GM18858 (cell line): ENCODE measurements at regions not wholly inside any gene's neighbourhood (a gene's known extent, or its start where the extent isn't known, plus 50 kb on each side); places are given as distances from the start of the nearest gene placed in this dataset.
"Not testable (repeated sequence)": the region's sequence is repeated elsewhere in the genome, so short reads cannot be mapped to it uniquely, and the experiment has no call there.

Source experiments
- ATAC-seq: cut with Tn5 transposase; IDR thresholded peaks from one replicate; pipeline ENCODE4 v1.9.1; 2021; ENCODE audit not compliant: unreplicated experiment

DNA sequence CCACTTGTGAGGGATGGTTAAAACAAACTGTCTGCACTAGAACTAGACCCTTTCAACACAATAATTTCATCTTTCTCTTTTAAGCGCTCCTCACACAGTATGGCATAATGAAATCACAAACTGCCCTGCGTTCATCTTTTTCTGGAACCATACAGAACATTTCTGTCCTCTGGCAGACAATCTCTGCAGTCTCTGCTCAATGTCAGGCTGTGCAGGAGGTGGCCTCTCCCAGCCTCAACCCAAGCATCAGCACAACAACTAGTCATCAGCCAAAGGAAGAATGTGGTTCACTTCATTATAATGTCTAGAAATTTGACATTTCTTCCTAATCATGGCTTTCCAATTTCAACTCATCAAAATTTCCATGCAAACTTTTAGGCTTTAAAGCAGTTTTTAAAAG is 125.1 kb upstream of the STARD13 start:
- no peak for ATAC-seq

DNA sequence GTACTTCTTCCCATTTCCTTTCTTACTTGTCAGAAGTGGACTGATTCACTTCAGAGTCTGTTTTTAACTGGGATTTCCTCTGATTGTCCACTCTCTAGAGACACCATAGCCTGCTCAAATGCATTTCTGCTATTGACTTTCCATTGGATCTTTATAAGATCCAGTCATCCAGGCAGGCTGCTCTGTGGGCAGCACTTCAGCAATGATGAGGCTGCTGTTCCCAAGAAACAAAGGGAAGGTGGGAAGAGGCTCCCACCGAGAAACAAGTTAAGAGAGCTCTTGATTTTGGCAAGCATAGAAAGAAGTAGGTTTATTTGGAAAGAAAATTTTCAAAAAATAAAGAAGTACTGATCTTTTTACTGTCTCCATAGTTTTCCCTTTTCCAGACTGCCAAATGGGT is 125.8 kb upstream of the STARD13 start:
- no peak for ATAC-seq

- ATAC-seq, result no peak
These were observed 130.3 kb upstream of the STARD13 start for GRCh38 chr13:33415822-33416221.

GRCh38 chr13:33418224-33418953 is 132.8 kb upstream of the STARD13 start:
- not testable (repeated sequence) for ATAC-seq

- ATAC-seq, result not testable (repeated sequence)
These were observed 134.6 kb upstream of the STARD13 start for GRCh38 chr13:33420117-33420516.

DNA sequence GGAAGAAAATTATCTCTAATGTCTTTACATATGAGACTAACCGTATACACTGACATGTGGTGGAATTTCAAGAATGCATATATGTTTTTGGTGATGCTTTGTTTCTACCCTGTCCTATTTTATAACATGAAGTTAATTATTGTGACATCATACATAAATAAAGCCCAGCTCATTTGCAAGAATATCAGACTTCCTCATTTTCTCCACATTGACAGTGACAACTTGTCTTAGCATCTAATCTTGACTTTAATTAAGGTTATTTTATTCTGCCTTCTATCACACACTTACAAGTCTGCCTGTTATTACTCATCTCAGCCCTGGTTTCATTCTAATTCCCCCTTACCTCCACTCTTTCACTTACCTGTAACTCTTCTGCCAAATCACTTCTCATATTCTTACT is 140.6 kb upstream of the STARD13 start:
- ATAC-seq, result no peak

DNA sequence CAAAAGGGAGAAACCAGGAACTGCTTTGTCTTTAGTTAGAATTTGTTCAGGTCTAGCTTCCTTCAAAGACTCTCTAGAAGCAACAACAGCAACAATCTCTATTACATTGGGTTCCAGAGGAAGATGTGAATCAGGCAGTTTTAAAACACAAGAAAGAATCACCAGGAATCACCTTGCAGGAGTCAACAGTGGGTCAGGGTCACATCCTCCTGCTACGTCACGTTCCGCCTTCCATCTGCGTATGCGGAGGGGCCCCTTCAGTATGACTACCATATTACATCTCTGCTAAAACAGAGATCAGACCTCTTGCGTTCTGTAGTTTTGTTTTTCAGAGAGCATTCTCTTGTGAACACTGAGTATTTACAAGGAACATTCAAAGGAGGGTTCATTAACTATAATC is 147.8 kb upstream of the STARD13 start:
- no peak for ATAC-seq

DNA sequence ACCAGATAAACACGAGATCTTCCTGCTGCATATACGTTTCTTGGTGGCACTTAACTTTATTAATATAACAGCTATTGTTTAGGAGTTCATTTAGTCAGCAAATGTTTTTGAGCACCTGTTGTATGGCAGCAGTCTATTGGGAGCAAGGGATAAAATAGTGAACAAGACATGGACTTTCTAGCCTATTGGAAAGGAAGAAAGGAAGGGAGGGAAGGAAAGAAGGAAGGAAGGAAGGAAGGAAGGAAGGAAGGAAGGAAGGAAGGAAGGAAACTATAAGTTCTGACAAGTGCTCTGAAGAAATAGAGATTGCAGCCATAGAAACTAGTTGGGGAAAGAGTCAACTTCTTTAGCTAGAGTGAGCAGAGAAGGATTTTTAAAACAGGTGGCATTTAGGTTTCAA is 149.1 kb upstream of the STARD13 start:
- no peak for ATAC-seq

GRCh38 chr13:33435207-33435606 is 149.7 kb upstream of the STARD13 start:
- ATAC-seq, result no peak

DNA sequence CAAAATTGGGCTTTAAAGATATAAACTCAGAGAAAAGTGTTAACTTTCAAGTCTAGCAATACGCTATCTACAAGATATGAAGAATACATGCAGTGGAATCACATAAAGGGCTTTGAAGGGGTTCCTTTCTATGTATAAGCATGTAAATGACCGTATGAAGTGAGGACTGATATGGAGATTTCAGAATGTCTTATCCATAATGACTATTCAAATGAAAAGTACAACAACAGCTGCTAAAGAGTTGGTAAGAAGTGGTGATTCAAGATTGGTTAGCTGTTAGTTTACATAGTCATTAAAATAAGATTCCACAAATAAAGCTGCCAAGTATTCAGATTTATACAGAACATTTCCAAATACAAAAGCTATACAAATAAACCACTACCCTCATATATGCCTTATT is 153.4 kb upstream of the STARD13 start:
- ATAC-seq, result no peak

DNA sequence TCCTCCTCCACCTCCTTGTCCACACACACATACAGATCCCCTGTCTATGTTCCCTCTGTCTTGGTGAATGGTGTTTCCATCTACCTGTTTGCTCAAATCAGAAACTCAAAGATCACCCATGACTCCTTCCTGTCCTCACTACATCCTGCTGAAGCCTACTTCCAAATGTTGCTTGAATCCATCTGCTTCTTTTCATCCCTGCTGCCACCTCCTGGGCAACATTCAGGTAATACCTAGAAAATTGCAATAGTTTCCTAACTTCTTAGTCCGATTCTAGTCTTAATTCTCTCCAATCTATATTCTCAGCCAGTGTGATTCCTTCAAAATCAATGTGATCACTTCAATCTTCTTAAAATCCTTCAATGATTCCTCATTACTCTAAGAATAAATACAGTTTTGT is 155.5 kb upstream of the STARD13 start:
- no peak for ATAC-seq

DNA sequence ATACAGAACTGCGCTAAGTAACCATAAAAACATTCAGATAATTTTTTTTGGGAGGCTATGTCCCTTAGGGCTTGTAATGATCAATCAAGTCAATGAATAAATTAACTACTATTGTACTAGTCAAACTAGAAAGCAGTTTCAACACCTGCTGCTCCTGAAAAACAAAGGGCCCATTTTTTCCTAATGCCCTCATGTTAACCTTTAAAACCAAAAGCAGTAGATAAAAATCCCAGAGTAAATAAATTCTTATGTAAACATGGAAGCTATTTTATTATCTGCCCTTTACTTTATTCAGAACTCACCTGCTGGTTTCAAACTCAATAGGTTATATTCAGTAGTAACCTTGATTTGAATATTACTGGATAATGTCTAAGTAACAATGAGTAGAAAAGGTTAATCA is 159.5 kb upstream of the STARD13 start:
- no peak for ATAC-seq

DNA sequence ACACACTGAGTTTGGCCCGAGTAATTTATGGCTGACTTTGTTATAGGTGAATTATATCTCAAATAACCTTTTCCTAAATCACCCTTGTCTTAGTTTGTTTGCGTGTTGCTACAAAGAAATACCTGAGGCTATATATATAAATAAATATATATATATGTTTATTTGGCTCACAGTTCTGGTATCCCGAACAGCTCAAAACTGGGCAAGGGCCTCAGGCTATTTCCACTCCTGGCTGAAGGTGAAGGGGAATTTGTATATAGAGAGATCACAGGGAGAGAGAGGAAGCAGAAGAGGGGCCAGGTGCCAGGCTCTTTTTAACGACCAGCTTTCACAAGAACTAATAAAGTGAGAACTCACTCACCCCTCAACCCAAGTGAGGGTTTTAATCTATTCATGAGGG is 159.9 kb upstream of the STARD13 start:
- ATAC-seq, result no peak

- ATAC-seq, result no peak
These were observed 161.5 kb upstream of the STARD13 start for GRCh38 chr13:33446821-33447725.

DNA sequence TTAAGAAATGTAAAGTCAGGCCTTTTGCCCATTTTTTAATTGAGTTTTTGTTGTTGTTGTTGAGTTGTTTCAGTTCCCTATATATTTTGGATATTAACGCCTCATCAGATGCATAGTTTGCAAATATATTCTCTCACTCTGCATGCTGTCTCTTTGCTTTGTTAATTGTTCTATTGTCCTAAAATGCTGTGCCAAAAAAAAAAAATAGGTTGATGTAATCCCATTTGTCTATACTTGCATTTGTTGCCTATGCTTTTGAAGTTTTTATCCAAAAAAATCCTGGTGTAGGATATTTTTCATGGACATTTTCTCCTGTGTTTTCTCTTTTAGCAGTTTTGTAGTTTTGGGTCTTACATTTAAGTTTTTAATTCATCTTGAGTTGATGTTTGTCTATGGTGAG is 163.3 kb upstream of the STARD13 start:
- no peak for ATAC-seq

DNA sequence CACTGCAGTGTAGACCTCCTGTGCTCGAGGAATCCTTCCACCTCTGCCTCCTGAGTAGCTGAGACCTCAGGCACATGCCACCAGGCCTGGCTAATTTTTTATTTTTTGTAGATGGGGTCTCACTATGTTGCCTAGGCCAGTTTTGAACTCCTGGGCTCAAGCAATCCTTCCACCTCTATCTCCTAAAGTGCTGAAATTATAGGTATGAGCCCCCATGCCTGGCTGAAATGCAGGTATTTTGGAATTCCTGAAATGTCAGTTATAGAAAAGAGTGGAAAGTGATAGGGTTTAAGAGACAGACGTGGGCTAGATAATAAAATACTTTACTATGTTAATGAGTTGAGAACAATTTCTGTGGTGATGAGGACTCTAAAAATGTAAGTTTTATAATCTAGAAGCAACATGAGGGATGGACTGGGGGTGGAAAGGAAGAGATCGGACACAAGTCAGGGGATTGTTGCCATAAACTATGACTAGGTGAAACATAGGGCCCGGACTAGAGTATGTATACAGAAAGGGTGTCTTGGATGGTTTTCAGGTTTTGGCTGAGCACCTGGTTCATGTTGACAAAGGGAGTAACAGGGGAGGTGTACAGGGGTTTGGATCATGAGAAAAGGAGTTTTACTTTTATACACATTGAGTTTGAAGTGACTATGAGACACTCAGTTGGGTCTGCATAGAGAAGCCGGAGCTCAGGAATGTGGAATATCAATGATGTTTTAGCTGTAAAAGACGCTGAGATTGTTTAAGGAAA is 165.6 kb upstream of the STARD13 start:
- no peak for ATAC-seq

- no peak for ATAC-seq
These were observed 167.4 kb upstream of the STARD13 start for GRCh38 chr13:33452873-33453517.

DNA sequence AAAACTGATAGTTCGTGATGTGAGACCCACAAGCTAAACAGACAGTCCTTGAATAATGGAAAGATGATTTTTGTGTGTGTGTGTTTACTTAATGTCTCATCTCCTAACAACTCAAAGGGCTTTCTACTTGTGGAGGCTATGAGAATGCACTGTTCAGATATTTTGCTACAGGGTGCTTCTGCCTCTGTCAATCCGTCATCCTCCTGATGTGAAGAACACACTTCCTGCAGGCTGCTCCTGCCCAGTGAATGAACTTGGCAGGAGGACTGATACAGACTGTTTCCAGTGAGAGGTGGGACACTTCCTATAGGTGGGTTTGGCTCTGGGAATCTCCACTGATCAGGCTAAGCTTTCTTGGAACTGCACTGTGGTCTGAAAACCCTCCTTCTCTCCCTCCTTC is 168.4 kb upstream of the STARD13 start:
- no peak for ATAC-seq

GRCh38 chr13:33454844-33455705 is 169.5 kb upstream of the STARD13 start:
- ATAC-seq, result no peak

DNA sequence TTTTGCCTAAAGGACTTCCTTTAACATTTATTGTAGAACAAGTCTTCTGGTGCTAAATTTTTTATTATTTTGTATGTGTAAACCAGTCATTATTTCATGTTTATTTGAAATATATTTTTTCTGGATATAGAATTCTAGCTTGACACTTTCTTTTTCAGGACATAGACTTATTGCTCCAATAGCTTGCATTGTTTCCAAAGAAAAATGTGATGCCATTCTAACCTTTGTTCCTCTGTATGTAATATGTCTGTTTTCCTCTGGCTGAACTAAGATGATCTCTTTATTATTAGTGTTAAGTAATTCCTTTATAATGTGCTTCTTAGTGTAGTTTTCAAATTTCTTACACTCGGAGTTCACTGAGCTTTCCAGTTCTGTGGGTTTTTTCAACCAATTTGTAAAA is 174.1 kb upstream of the STARD13 start:
- no peak for ATAC-seq
